Ishikawa (cell line): ENCODE measurements at regions not wholly inside any gene's neighbourhood (a gene's known extent, or its start where the extent isn't known, plus 50 kb on each side); places are given as distances from the start of the nearest gene placed in this dataset.

Source experiments
- CEBPB ChIP-seq: IDR thresholded peaks from 2 replicates; pipeline ENCODE4 v1.6.1; 2012
- CREB1 ChIP-seq: IDR thresholded peaks from 2 replicates; pipeline ENCODE4 v1.6.1; 2012; ENCODE audit warnings: low read depth
- EGR1 ChIP-seq: IDR thresholded peaks from 2 replicates; pipeline ENCODE4 v1.6.1; 2012
- EP300 ChIP-seq: IDR thresholded peaks from 2 replicates; pipeline ENCODE4 v1.6.1; 2012; ENCODE audit warnings: borderline replicate concordance
- FOXM1 ChIP-seq: IDR thresholded peaks from 2 replicates; pipeline ENCODE4 v1.6.1; 2012; ENCODE audit warnings: low read depth, borderline replicate concordance
- MAX ChIP-seq: IDR thresholded peaks from 2 replicates; pipeline ENCODE4 v1.6.1; 2012
- NFIC ChIP-seq: IDR thresholded peaks from 2 replicates; pipeline ENCODE4 v1.6.1; 2012
- RAD21 ChIP-seq: IDR thresholded peaks from 2 replicates; pipeline ENCODE4 v1.6.1; 2012; ENCODE audit warnings: low read depth
- REST ChIP-seq: IDR thresholded peaks from 2 replicates; pipeline ENCODE4 v1.6.1; 2012; ENCODE audit warnings: low read depth, mild to moderate bottlenecking
- TAF1 ChIP-seq: IDR thresholded peaks from 2 replicates; pipeline ENCODE4 v1.6.1; 2012; ENCODE audit warnings: low read depth, mild to moderate bottlenecking
- TCF12 ChIP-seq: IDR thresholded peaks from 2 replicates; pipeline ENCODE4 v1.6.1; 2012; ENCODE audit warnings: low read depth
- TEAD4 ChIP-seq: IDR thresholded peaks from 2 replicates; pipeline ENCODE4 v1.6.1; 2012
- YY1 ChIP-seq: IDR thresholded peaks from 2 replicates; pipeline ENCODE4 v1.6.1; 2012; ENCODE audit warnings: low read depth
- ZBTB7A ChIP-seq: IDR thresholded peaks from 2 replicates; pipeline ENCODE4 v1.6.1; 2012; ENCODE audit warnings: low read depth
- TF ChIP-seq, protein P1 (sequence below): IDR thresholded peaks from 2 replicates; pipeline ENCODE4 v1.6.1; 2012

DNA sequence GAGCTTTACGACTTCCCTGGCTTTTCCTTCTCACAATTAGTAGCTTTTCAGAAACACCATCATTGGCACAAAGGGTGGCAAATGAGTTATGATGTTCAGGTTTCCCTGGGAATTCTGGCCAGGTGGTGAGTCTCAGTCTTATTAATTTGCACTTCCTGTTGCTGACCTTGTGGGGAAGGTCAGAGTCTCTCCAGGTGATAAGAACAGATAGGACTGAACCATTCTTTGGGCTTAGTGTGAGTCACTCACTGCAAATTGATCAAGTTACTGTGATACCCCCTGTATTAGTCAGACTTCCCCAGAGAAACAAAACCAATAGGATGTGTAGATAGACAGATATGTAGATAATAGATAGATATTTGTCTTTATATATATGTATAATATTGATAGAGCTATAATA lies 53.8 kb upstream of the RANBP3L start:
- TF ChIP-seq RAD21: no peak
- TF ChIP-seq MAX: no peak
- no peak for TF ChIP-seq CREB1
- TF ChIP-seq NFIC: no peak
- TF ChIP-seq REST: no peak
- no peak for TF ChIP-seq YY1
- no peak for TF ChIP-seq EP300
- TF ChIP-seq ZBTB7A: no peak
- no peak for TF ChIP-seq TAF1
- TF ChIP-seq, protein P1, sequence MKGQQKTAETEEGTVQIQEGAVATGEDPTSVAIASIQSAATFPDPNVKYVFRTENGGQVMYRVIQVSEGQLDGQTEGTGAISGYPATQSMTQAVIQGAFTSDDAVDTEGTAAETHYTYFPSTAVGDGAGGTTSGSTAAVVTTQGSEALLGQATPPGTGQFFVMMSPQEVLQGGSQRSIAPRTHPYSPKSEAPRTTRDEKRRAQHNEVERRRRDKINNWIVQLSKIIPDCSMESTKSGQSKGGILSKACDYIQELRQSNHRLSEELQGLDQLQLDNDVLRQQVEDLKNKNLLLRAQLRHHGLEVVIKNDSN: no peak
- TF ChIP-seq EGR1: no peak
- no peak for TF ChIP-seq FOXM1

- TF ChIP-seq EGR1: no peak
- no peak for TF ChIP-seq EP300
- TF ChIP-seq FOXM1: no peak
- TF ChIP-seq RAD21: no peak
- TF ChIP-seq, protein P1: no peak
- TF ChIP-seq YY1: no peak
- no peak for TF ChIP-seq TEAD4
- TF ChIP-seq TAF1: no peak
- no peak for TF ChIP-seq CEBPB
Observed at GRCh38 chr5:36356915-36357314, 55.2 kb upstream of the RANBP3L start.

- no peak for TF ChIP-seq TEAD4
- no peak for TF ChIP-seq TAF1
- TF ChIP-seq CEBPB: no peak
- TF ChIP-seq REST: no peak
- TF ChIP-seq FOXM1: no peak
- no peak for TF ChIP-seq YY1
- TF ChIP-seq TCF12: no peak
- no peak for TF ChIP-seq CREB1
- no peak for TF ChIP-seq ZBTB7A
- TF ChIP-seq RAD21: no peak
- no peak for TF ChIP-seq EGR1
- TF ChIP-seq EP300: no peak
- no peak for TF ChIP-seq MAX
- TF ChIP-seq NFIC: no peak
- TF ChIP-seq, protein P1: no peak
Observed at GRCh38 chr5:36357391-36357975, 55.8 kb upstream of the RANBP3L start.

GRCh38 chr5:36359267-36359666 lies 57.6 kb upstream of the RANBP3L start:
- TF ChIP-seq, protein P1: no peak
- TF ChIP-seq CEBPB: no peak

DNA sequence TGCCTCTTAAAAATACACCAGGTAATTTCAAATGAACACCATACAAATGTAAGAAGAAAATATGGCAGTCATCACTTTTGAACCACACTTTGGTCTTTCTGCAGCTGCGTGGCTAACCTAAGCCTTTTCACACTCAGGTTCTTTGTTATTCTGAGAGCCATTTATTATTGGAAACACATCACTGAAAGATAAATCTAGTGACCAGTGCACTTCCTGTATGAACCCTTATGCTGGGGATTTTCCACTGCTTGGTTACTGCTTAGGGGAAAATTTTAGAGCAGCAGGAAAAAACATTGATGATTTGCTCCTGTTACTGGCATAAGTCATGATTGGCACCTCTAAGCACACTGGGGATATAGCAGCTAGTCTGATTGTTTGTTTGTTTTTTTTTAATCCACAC lies 58.6 kb upstream of the RANBP3L start:
- TF ChIP-seq RAD21 (no peak), FOXM1 (no peak), TCF12 (no peak), CEBPB (no peak), EP300 (no peak), EGR1 (no peak), YY1 (no peak), ZBTB7A (no peak), MAX (no peak), TAF1 (no peak), REST (no peak), NFIC (no peak), CREB1 (no peak), TEAD4 (no peak)
- TF ChIP-seq, protein P1: no peak
